ENCODE measurements at regions not wholly inside any gene's neighbourhood (a gene's known extent, or its start where the extent isn't known, plus 50 kb on each side); places are given as distances from the start of the nearest gene placed in this dataset.
A peak's percentile ranks its signal among the peaks of the same experiment; 100 is the strongest.

GRCh38 chr22:22069450-22070370 lies 87.1 kb upstream of the TOP3B start:
- TF ChIP-seq JUND (IDR thresholded peaks at IDR 0.05) (no peak), CTCF (IDR thresholded peaks at IDR 0.05 in 2 of 3, conservative IDR thresholded peaks at IDR 0.05 in 1 of 3; ENCODE audit: borderline replicate concordance in 1 of 3, insufficient read depth in 1 of 3, low read depth in 2 of 3, low read length in 2 of 3) (peak in 1 of 3 experiments; percentile 19; a peak in 1 of 6 replicates)
- no peak overlapping the region for H2AFZ ChIP-seq (ENCODE audit: low read depth, low read length, poor library complexity, severe bottlenecking)
- no peak overlapping the region for H3K4me2 ChIP-seq (ENCODE audit: low read length)

GRCh38 chr22:22068657-22069056 lies 86.1 kb upstream of the TOP3B start:
- no peak for ATAC-seq
- CTCF ChIA-PET = no interaction called here
- Histone ChIP-seq H3K79me2 (ENCODE audit: insufficient read depth, low read length) (no peaks in the 10 kb centered on the region), H3K4me1 (ENCODE audit: control insufficient read depth in 1 of 2, insufficient read depth in 2 of 2, low read length in 2 of 2) (no peaks in the 10 kb centered on the region), H3K9me3 (ENCODE audit: control insufficient read depth in 1 of 2, insufficient read depth in 1 of 2, low read depth in 1 of 2, low read length in 2 of 2) (no peaks in the 10 kb centered on the region), H3K4me3 (replicated peaks in 1 of 2; ENCODE audit: low read depth in 1 of 2, low read length in 2 of 2) (no peak overlapping the region), H3K27me3 (ENCODE audit: insufficient read depth, low read length) (peaks cover 2% of the 10 kb centered on the region; the same call in 1 of the 2 replicates), H3K9me2 (ENCODE audit: insufficient read depth) (no peaks in the 10 kb centered on the region), H3K36me3 (ENCODE audit: control insufficient read depth in 1 of 2, insufficient read depth in 2 of 2, low read length in 2 of 2) (no peaks in the 10 kb centered on the region), H3K9ac (ENCODE audit: low read length) (no peak overlapping the region), H2AFZ (ENCODE audit: low read depth, low read length, poor library complexity, severe bottlenecking) (no peak overlapping the region), H3K27ac (ENCODE audit: low read depth, low read length) (no peak overlapping the region), H3K4me2 (ENCODE audit: low read length) (no peak overlapping the region), H4K20me1 (ENCODE audit: insufficient read depth) (no peaks in the 10 kb centered on the region)
- RAD21 ChIA-PET (ENCODE audit: low non-redundant PET in 1 of 2, low total read pairs in 2 of 2, uncharacterized antibody in 2 of 2, unreplicated experiment in 2 of 2) = no interaction called here
- no peak for DNase-seq (ENCODE audit: low read depth, low spot score)
- BruUV-seq (replicated peaks) = no TSS peak
- intact Hi-C loops (cut with micrococcal nuclease) = no loop called here
- POLR2A ChIA-PET = no interaction called here
- no peak for TF ChIP-seq ATF3 (IDR thresholded peaks at IDR 0.05)
- no peak for TF ChIP-seq EZH2 (IDR thresholded peaks at IDR 0.05)
- no peak for TF ChIP-seq TCF7L2 (IDR thresholded peaks at IDR 0.05; ENCODE audit: borderline replicate concordance, extremely low read depth, insufficient read depth, insufficient read length)
- no peak for TF ChIP-seq ZNF274 (IDR thresholded peaks at IDR 0.05; ENCODE audit: low read depth, low read length)
- TF ChIP-seq CTCF (IDR thresholded peaks at IDR 0.05 in 2 of 3, conservative IDR thresholded peaks at IDR 0.05 in 1 of 3; ENCODE audit: borderline replicate concordance in 1 of 3, insufficient read depth in 1 of 3, low read depth in 2 of 3, low read length in 2 of 3) = no peak
- no peak for TF ChIP-seq REST (IDR thresholded peaks at IDR 0.05; ENCODE audit: low read depth)
- no peak for TF ChIP-seq POLR2AphosphoS5 (IDR thresholded peaks at IDR 0.05; ENCODE audit: low read depth, low read length)

More at GRCh38 chr22:22069450-22070370, 87.1 kb upstream of the TOP3B start:
- DNase-seq (ENCODE audit: low read depth, low spot score) (no peak), ATAC-seq (no peak)
- Histone ChIP-seq H3K4me1 (ENCODE audit: control insufficient read depth in 1 of 2, insufficient read depth in 2 of 2, low read length in 2 of 2) (peaks cover 0 to 4% of the 10 kb centered on the region in 2 experiments; a peak in 1 of 4 replicates), H3K9ac (ENCODE audit: low read length) (no peak overlapping the region), H3K27ac (ENCODE audit: low read depth, low read length) (no peak overlapping the region), H3K9me2 (ENCODE audit: insufficient read depth) (no peaks in the 10 kb centered on the region), H3K4me3 (replicated peaks in 1 of 2; ENCODE audit: low read depth in 1 of 2, low read length in 2 of 2) (no peak overlapping the region), H3K9me3 (ENCODE audit: control insufficient read depth in 1 of 2, insufficient read depth in 1 of 2, low read depth in 1 of 2, low read length in 2 of 2) (no peaks in the 10 kb centered on the region), H3K36me3 (ENCODE audit: control insufficient read depth in 1 of 2, insufficient read depth in 2 of 2, low read length in 2 of 2) (no peaks in the 10 kb centered on the region), H4K20me1 (ENCODE audit: insufficient read depth) (no peaks in the 10 kb centered on the region), H3K79me2 (ENCODE audit: insufficient read depth, low read length) (no peaks in the 10 kb centered on the region), H3K27me3 (ENCODE audit: insufficient read depth, low read length) (peaks cover 2% of the 10 kb centered on the region; the same call in 1 of the 2 replicates)
- ChIA-PET RAD21 (ENCODE audit: low non-redundant PET in 1 of 2, low total read pairs in 2 of 2, uncharacterized antibody in 2 of 2, unreplicated experiment in 2 of 2) (no interaction called here), POLR2A (no interaction called here), CTCF (interaction anchor here (3.4 kb wide), 1 partner anchor 9 kb away, joined by 17 read pairs; no protein-coding TSS in a partner anchor)
- intact Hi-C loops (cut with micrococcal nuclease) = no loop called here
- no TSS peak for BruUV-seq (replicated peaks)
